IMR-90 (cell line): ENCODE measurements at regions not wholly inside any gene's neighbourhood (a gene's known extent, or its start where the extent isn't known, plus 50 kb on each side); places are given as distances from the start of the nearest gene placed in this dataset.

Source experiments
- ATAC-seq: fragments of 200-7000 bp; cut with Tn5 transposase; 2 replicates; pipeline ENCODE4 v1.9.1; 2020; ENCODE audit warnings: low read depth, mild to moderate bottlenecking, moderate library complexity
- BruUV-seq: library from RNA; stranded (reverse); fragments of 400-500 nt; replicated peaks from 2 replicates; lab custom pipeline; 2021; lab: Mats Ljungman, UMichigan
- CTCF ChIA-PET: fragments of 300-600 bp; formaldehyde crosslinking; extraction: SDS; loops from one replicate; lab custom pipeline; 2021; ENCODE audit warnings: antibody characterized with exemption; lab: Yijun Ruan, JAX
- POLR2A ChIA-PET: fragments of 300-600 bp; sonication (Branson Sonifier 250); formaldehyde crosslinking; loops from one replicate; lab custom pipeline; 2022; ENCODE audit warnings: antibody characterized with exemption; ENCODE audit not compliant: unreplicated experiment; lab: Charles Lee
- DNase-seq: peaks from one replicate; pipeline ENCODE4 v3.0.0; 2013
- H2AFZ ChIP-seq: replicated peaks from 2 replicates; pipeline ENCODE3; 2013; ENCODE audit warnings: low read length, mild to moderate bottlenecking; ENCODE audit not compliant: poor library complexity
- H2AK5ac ChIP-seq: 2 replicates; pipeline ENCODE4 v1.6.1; 2013; ENCODE audit warnings: low read depth, low read length, inconsistent platforms
- H2AK9ac ChIP-seq: replicated peaks from 2 replicates; pipeline ENCODE3; 2013; ENCODE audit warnings: mild to moderate bottlenecking, low read depth, low read length, moderate library complexity; ENCODE audit not compliant: poor library complexity
- H2BK120ac ChIP-seq: 2 replicates; pipeline ENCODE4 v1.6.1; 2013; ENCODE audit warnings: low read depth, low read length, inconsistent platforms
- H2BK15ac ChIP-seq: 3 replicates; pipeline ENCODE4 v1.6.1; 2013; ENCODE audit warnings: low read depth, low read length, inconsistent platforms
- H2BK20ac ChIP-seq: 2 replicates; pipeline ENCODE4 v1.6.1; 2013; ENCODE audit warnings: low read depth, mild to moderate bottlenecking, inconsistent platforms, low read length, moderate library complexity
- H2BK5ac ChIP-seq: 2 replicates; pipeline ENCODE4 v1.6.1; 2013; ENCODE audit warnings: mild to moderate bottlenecking, low read depth, low read length, inconsistent platforms; ENCODE audit not compliant: poor library complexity, severe bottlenecking
- H3K14ac ChIP-seq: replicated peaks from 2 replicates; pipeline ENCODE4 v1.6.1; 2013; ENCODE audit warnings: low read depth, low read length, inconsistent platforms
- H3K18ac ChIP-seq: 2 replicates; pipeline ENCODE4 v1.6.1; 2013; ENCODE audit warnings: low read depth, low read length, control low read depth
- H3K23ac ChIP-seq: 2 replicates; pipeline ENCODE4 v1.6.1; 2013; ENCODE audit warnings: low read depth, low read length, inconsistent platforms
- H3K27ac ChIP-seq: 2 replicates; pipeline ENCODE4 v1.5.1; 2013; ENCODE audit warnings: mild to moderate bottlenecking, control low read depth, low read length; ENCODE audit not compliant: insufficient read depth
- H3K27me3 ChIP-seq: 2 replicates; pipeline ENCODE4 v1.6.1; 2013; ENCODE audit warnings: low read length; ENCODE audit not compliant: control insufficient read depth, insufficient read depth
- H3K36me3 ChIP-seq: 2 replicates; pipeline ENCODE4 v1.6.1; 2013; ENCODE audit warnings: low read length, mixed read lengths; ENCODE audit not compliant: control insufficient read depth, insufficient read depth
- H3K4ac ChIP-seq: 2 replicates; pipeline ENCODE4 v1.6.1; 2013; ENCODE audit warnings: low read depth, low read length, inconsistent platforms
- H3K4me1 ChIP-seq: 2 replicates; pipeline ENCODE4 v1.6.1; 2013; ENCODE audit warnings: low read length, mixed read lengths; ENCODE audit not compliant: control insufficient read depth, insufficient read depth
- H3K4me2 ChIP-seq: 2 replicates; pipeline ENCODE4 v1.6.1; 2013; ENCODE audit warnings: low read depth, mild to moderate bottlenecking, control low read depth, low read length, moderate library complexity
- H3K4me3 ChIP-seq: 2 replicates; pipeline ENCODE4 v1.5.1; 2013; ENCODE audit warnings: low read depth, mild to moderate bottlenecking, control low read depth, low read length, moderate library complexity; ENCODE audit not compliant: insufficient read depth
- H3K56ac ChIP-seq: 2 replicates; pipeline ENCODE4 v1.6.1; 2013; ENCODE audit warnings: low read length, inconsistent platforms; ENCODE audit not compliant: insufficient read depth; ENCODE audit errors: extremely low read depth
- H3K79me1 ChIP-seq, 2 experiments: 2 replicates each; pipeline ENCODE4 v1.6.1; 2013; ENCODE audit warnings: low read length in 2 of 2, inconsistent platforms in 1 of 2, low read depth in 1 of 2
- H3K9ac ChIP-seq: 2 replicates; pipeline ENCODE4 v1.6.1; 2013; ENCODE audit warnings: low read depth, low read length, control low read depth
- H3K9me1 ChIP-seq: 2 replicates; pipeline ENCODE4 v1.6.1; 2013; ENCODE audit warnings: low read length, inconsistent platforms; ENCODE audit not compliant: insufficient read depth
- H3K9me3 ChIP-seq: 2 replicates; pipeline ENCODE4 v1.6.1; 2013; ENCODE audit warnings: low read length; ENCODE audit not compliant: control insufficient read depth, insufficient read depth
- H4K20me1 ChIP-seq: 2 replicates; pipeline ENCODE4 v1.6.1; 2013; ENCODE audit warnings: low read length, inconsistent platforms; ENCODE audit not compliant: insufficient read depth
- H4K5ac ChIP-seq: 2 replicates; pipeline ENCODE4 v1.6.1; 2013; ENCODE audit warnings: mild to moderate bottlenecking, low read depth, low read length, control low read depth
- H4K8ac ChIP-seq, 2 experiments: 2 replicates each; pipeline ENCODE4 v1.6.1; 2013; ENCODE audit warnings: low read depth in 2 of 2, low read length in 2 of 2, control low read depth in 1 of 2, inconsistent platforms in 1 of 2
- H4K91ac ChIP-seq: 2 replicates; pipeline ENCODE4 v1.6.1; 2013; ENCODE audit warnings: low read depth, low read length, inconsistent platforms; ENCODE audit not compliant: insufficient read depth
- FOS ChIP-seq: fragments of 150-350 bp; IDR thresholded peaks from 2 replicates; pipeline ENCODE4 v1.6.1; 2016; ENCODE audit warnings: low read depth, low read length
- MAZ ChIP-seq: IDR thresholded peaks from 2 replicates; pipeline ENCODE4 v1.6.1; 2012; ENCODE audit warnings: low read depth, mild to moderate bottlenecking, low read length, improper control_type of control experiment, moderate library complexity, borderline replicate concordance
- NFE2L2 ChIP-seq: fragments of 150-350 bp; IDR thresholded peaks from 2 replicates; pipeline ENCODE4 v1.6.1; 2016; ENCODE audit warnings: low read depth, mild to moderate bottlenecking, low read length
- RFX5 ChIP-seq: IDR thresholded peaks from 2 replicates; pipeline ENCODE4 v1.8.0; 2012; ENCODE audit warnings: low read depth, mild to moderate bottlenecking, low read length, moderate library complexity
- SMC3 ChIP-seq: fragments of 150-350 bp; IDR thresholded peaks from 2 replicates; pipeline ENCODE4 v1.6.1; 2016; ENCODE audit warnings: low read depth, mild to moderate bottlenecking, antibody characterized with exemption, low read length, moderate library complexity
- WGBS, 2 experiments: methylation state at CpG; one replicate each; pipeline versions ENCODE4 v1.1.5 to v1.1.7; 2013; ENCODE audit warnings: missing lambda C conversion rate in 2 of 2; ENCODE audit not compliant: insufficient read length in 1 of 2; ENCODE audit errors: extremely low coverage in 2 of 2; 5-methylcytosine and 5-hydroxymethylcytosine counted together
- dilution Hi-C: fragments of 300-500 bp; cut with HindIII; formaldehyde crosslinking; loops from one replicate; pipeline ENCODE4 v1.14.3; 2018; ENCODE audit warnings: low sequenced_read_pairs; ENCODE audit not compliant: unreplicated experiment
- in situ Hi-C: fragments of 300-500 bp; cut with MboI; formaldehyde crosslinking; loops from 3 replicates; pipeline ENCODE4 v1.14.3; 2019; ENCODE audit warnings: low sequenced_read_pairs, inconsistent platforms, mixed read lengths
- intact Hi-C: fragments of 100-400 bp; cut with micrococcal nuclease; formaldehyde crosslinking; loops from 2 replicates; pipeline ENCODE4 v1.10.0; 2022
- TF ChIP-seq, protein P1 (sequence below): fragments of 150-350 bp; IDR thresholded peaks from 2 replicates; pipeline ENCODE4 v1.6.1; 2017; ENCODE audit warnings: mild to moderate bottlenecking, antibody characterized with exemption, low read length, low read depth
- TF ChIP-seq, protein P2 (sequence below): conservative IDR thresholded peaks from 2 replicates; pipeline ENCODE4 v1.5.1; 2012; ENCODE audit warnings: mild to moderate bottlenecking, low read depth, low read length, improper control_type of control experiment

DNA sequence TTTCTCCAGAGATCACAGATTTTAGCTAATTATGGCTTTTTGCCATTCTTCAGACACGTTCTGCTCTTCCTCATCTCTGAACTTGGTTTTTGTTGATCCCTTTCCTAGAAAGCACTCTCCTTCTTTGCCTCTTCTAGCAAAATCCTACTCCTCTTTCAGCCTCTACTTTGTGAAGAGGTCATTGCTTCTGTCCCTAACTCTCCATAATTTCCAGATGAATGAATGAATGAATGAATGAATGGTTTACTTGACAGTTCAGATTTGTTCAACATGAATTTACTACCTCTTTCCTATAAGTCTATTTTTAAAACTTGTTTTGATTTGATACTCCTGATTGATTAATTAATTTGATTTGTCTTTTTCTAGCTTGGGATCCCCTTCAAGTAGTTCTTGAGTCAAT lies 94.0 kb upstream of the IFNGR1 start:
- Histone ChIP-seq H3K79me1 (no peaks in the 10 kb centered on the region), H3K4ac (no peak overlapping the region), H3K14ac (no peak overlapping the region), H2BK120ac (no peak overlapping the region), H3K9ac (no peak overlapping the region), H2BK20ac (no peak overlapping the region), H3K9me1 (no peaks in the 10 kb centered on the region), H3K4me3 (no peak overlapping the region), H2BK15ac (no peak overlapping the region), H3K23ac (no peak overlapping the region), H4K20me1 (no peaks in the 10 kb centered on the region), H3K4me1 (no peaks in the 10 kb centered on the region), H2AK9ac (no peak overlapping the region), H3K56ac (no peak overlapping the region), H3K18ac (no peak overlapping the region), H2AFZ (no peak overlapping the region), H4K8ac (no peak overlapping the region), H3K4me2 (no peak overlapping the region), H3K9me3 (no peaks in the 10 kb centered on the region), H3K27ac (no peak overlapping the region), H4K91ac (no peak overlapping the region), H3K36me3 (no peaks in the 10 kb centered on the region), H4K5ac (no peak overlapping the region), H2AK5ac (no peak overlapping the region), H3K27me3 (peaks cover 1% of the 10 kb centered on the region; the same call in 1 of the 2 replicates), H2BK5ac (no peak overlapping the region)
- DNase-seq: no peak
- TF ChIP-seq NFE2L2: no peak
- no peak for TF ChIP-seq MAZ
- TF ChIP-seq FOS: no peak
- TF ChIP-seq SMC3: no peak
- TF ChIP-seq, protein P1, sequence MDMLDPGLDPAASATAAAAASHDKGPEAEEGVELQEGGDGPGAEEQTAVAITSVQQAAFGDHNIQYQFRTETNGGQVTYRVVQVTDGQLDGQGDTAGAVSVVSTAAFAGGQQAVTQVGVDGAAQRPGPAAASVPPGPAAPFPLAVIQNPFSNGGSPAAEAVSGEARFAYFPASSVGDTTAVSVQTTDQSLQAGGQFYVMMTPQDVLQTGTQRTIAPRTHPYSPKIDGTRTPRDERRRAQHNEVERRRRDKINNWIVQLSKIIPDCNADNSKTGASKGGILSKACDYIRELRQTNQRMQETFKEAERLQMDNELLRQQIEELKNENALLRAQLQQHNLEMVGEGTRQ: no peak
- TF ChIP-seq, protein P2, sequence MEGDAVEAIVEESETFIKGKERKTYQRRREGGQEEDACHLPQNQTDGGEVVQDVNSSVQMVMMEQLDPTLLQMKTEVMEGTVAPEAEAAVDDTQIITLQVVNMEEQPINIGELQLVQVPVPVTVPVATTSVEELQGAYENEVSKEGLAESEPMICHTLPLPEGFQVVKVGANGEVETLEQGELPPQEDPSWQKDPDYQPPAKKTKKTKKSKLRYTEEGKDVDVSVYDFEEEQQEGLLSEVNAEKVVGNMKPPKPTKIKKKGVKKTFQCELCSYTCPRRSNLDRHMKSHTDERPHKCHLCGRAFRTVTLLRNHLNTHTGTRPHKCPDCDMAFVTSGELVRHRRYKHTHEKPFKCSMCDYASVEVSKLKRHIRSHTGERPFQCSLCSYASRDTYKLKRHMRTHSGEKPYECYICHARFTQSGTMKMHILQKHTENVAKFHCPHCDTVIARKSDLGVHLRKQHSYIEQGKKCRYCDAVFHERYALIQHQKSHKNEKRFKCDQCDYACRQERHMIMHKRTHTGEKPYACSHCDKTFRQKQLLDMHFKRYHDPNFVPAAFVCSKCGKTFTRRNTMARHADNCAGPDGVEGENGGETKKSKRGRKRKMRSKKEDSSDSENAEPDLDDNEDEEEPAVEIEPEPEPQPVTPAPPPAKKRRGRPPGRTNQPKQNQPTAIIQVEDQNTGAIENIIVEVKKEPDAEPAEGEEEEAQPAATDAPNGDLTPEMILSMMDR: no peak
- TF ChIP-seq RFX5: no peak
- ChIA-PET POLR2A (no interaction called here), CTCF (interaction anchor here (1.1 to 2.3 kb wide), 4 partner anchors 11 to 219 kb away, joined by 4 to 9 read pairs (median 4); no protein-coding TSS in a partner anchor)
- 60% methylated on average over 1 of the region's 1 CpG; no CpG with 5 or more reads in 1 of the 2 experiments for WGBS, 2 experiments
- intact Hi-C loops (loop anchor here (5.0 kb wide), 2 partner anchors 236 to 466 kb away; no protein-coding TSS in a partner anchor), dilution Hi-C loops (no loop called here), in situ Hi-C loops (no loop called here)
- BruUV-seq: no TSS peak
- ATAC-seq: no peak
